ENCODE measurements at regions not wholly inside any gene's neighbourhood (a gene's known extent, or its start where the extent isn't known, plus 50 kb on each side); places are given as distances from the start of the nearest gene placed in this dataset.

GRCh38 chr7:67523713-67524112, 527.1 kb downstream of the TYW1 start:
- Mint-ChIP-seq H3K36me3 (ENCODE audit: insufficient read depth in 2 of 2) (no peaks in the 10 kb centered on the region), H3K4me1 (ENCODE audit: low read depth) (no peaks in the 10 kb centered on the region), H3K4me3 (no peak overlapping the region), H3K27ac (no peak overlapping the region), H3K9me3 (peaks cover 0 to 8% of the 10 kb centered on the region in 2 donors), H3K27me3 (ENCODE audit: low read depth) (no peaks in the 10 kb centered on the region)
- ATAC-seq (replicated peaks in 1 of 2) (no peak), DNase-seq (no peak)

- Mint-ChIP-seq H3K9me3 (peaks cover 0 to 11% of the 10 kb centered on the region in 2 donors), H3K27me3 (ENCODE audit: low read depth) (no peaks in the 10 kb centered on the region), H3K4me1 (ENCODE audit: low read depth) (no peaks in the 10 kb centered on the region), H3K4me3 (no peak overlapping the region), H3K36me3 (ENCODE audit: insufficient read depth in 2 of 2) (no peaks in the 10 kb centered on the region), H3K27ac (no peak overlapping the region)
- ATAC-seq (replicated peaks in 1 of 2) (no peak), DNase-seq (no peak)
These were observed 529.0 kb downstream of the TYW1 start for GRCh38 chr7:67525588-67525987.

DNA sequence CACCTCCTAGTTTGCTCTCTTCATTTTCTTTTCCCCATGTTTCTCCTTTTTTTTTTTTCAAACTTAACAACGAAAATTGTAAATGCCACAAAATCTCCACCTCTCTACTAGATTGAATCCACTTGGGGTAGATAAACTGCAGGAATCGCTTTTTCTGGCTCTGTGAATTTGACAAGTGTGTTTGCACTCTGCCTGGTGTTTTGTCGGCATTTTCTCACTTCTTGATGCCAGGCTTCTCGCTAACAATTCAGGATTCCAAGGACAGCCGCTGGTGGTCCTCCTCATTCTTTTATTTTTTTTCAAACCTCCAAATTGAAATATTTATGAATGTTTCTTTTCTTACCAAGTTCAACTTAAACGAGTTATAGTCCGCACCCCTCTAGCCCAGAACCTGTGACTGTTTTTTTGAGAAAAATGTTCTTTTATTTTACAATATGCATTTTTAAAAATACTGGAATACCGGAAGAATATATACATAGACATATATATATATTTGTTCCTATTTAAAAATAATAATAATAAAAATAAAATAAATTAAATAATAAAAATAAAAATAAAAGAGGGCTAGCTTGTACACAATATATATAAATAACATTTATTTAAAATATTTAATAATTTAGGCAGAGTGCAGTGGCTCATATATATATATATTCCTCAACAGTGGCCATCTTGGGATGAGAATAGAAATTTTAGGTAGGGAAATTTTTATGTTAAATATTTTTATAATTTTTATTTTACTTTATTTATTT, 538.8 kb downstream of the TYW1 start:
- Mint-ChIP-seq H3K36me3 (ENCODE audit: insufficient read depth in 2 of 2) (no peaks in the 10 kb centered on the region), H3K4me3 (no peak overlapping the region), H3K4me1 (ENCODE audit: low read depth) (no peaks in the 10 kb centered on the region), H3K9me3 (peaks cover 3 to 10% of the 10 kb centered on the region in 2 donors), H3K27me3 (ENCODE audit: low read depth) (no peaks in the 10 kb centered on the region), H3K27ac (no peak overlapping the region)
- no peak for DNase-seq
- ATAC-seq (replicated peaks in 1 of 2): no peak

DNA sequence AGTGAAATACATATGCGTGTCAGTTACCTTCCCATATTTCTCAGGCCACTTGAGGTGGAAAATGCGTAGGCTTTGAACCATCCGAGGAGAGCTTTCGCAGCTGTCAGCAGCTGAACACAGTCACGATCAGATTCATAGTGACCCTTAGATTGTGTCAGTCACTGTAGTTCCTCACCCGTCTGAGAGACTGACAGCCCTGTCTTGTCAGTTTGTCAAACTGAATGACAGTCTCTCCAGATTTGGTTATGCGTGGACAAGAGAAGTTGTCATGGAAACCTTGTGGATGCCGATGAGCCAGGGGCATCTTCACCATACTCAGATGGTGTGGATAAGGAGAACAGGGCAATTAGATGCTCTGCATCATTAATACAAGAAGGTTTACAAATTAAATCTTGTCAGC, 546.3 kb downstream of the TYW1 start:
- Mint-ChIP-seq H3K4me1 (ENCODE audit: low read depth) (no peaks in the 10 kb centered on the region), H3K27me3 (ENCODE audit: low read depth) (no peaks in the 10 kb centered on the region), H3K36me3 (ENCODE audit: insufficient read depth in 2 of 2) (no peaks in the 10 kb centered on the region), H3K4me3 (no peak overlapping the region), H3K9me3 (peaks cover 0 to 1% of the 10 kb centered on the region in 2 donors), H3K27ac (no peak overlapping the region)
- no peak for DNase-seq
- no peak for ATAC-seq (replicated peaks in 1 of 2)

DNA sequence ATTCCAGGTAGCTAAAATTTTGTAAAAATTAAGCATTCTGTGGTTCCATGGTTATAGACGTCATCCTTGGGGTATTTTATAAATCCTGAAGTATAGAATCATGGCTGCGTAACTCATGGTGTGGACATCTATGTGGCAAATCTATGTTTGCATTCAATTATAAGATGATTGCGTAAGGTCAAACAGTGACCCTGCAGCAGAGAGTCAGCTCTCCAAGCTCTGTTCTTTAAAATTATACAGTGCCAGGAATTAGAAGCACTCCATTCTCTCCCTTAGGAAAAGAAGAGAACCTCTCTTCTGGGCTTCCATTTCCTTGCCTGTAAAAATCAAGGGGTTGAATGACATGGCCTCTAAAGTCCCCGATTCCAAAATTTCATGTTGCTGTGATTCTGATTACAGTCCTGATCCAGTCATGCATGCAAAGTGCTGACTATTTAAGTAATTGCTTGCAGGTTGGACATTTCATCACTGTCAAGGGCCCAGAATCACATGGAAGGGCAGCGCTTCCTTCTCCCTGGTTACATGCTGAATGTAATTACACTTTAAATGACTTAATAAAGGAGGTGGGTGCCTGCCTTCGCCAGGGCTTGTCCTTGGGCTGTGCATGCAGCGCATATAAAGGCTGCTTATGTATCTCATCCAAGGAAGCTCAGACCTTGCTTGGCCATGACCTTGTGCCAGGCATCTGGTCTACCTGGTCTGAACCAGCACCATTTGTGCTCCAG, 550.7 kb downstream of the TYW1 start:
- ATAC-seq (replicated peaks in 1 of 2) (no peak), DNase-seq (no peak)
- no peaks in the 10 kb centered on the region for H3K27me3 Mint-ChIP-seq (ENCODE audit: low read depth)
- no peaks in the 10 kb centered on the region for H3K4me1 Mint-ChIP-seq (ENCODE audit: low read depth)
- H3K36me3 Mint-ChIP-seq (ENCODE audit: insufficient read depth in 2 of 2): no peaks in the 10 kb centered on the region
- no peak overlapping the region for H3K4me3 Mint-ChIP-seq
- H3K9me3 Mint-ChIP-seq: peaks cover 5 to 6% of the 10 kb centered on the region in 2 donors
- H3K27ac Mint-ChIP-seq: no peak overlapping the region

- Mint-ChIP-seq H3K9me3 (peaks cover 5 to 8% of the 10 kb centered on the region in 2 donors), H3K27ac (no peak overlapping the region), H3K4me1 (ENCODE audit: low read depth) (no peaks in the 10 kb centered on the region), H3K36me3 (ENCODE audit: insufficient read depth in 2 of 2) (no peaks in the 10 kb centered on the region), H3K27me3 (ENCODE audit: low read depth) (no peaks in the 10 kb centered on the region), H3K4me3 (no peak overlapping the region)
- no peak for ATAC-seq (replicated peaks in 1 of 2)
- no peak for DNase-seq
These were observed 552.5 kb downstream of the TYW1 start for GRCh38 chr7:67549126-67549525.

GRCh38 chr7:67550801-67551436, 554.3 kb downstream of the TYW1 start:
- Mint-ChIP-seq H3K27ac (no peak overlapping the region), H3K36me3 (ENCODE audit: insufficient read depth in 2 of 2) (no peaks in the 10 kb centered on the region), H3K4me3 (no peak overlapping the region), H3K9me3 (peaks cover 5 to 8% of the 10 kb centered on the region in 2 donors), H3K27me3 (ENCODE audit: low read depth) (no peaks in the 10 kb centered on the region), H3K4me1 (ENCODE audit: low read depth) (no peaks in the 10 kb centered on the region)
- ATAC-seq (replicated peaks in 1 of 2) (no peak), DNase-seq (no peak)

DNA sequence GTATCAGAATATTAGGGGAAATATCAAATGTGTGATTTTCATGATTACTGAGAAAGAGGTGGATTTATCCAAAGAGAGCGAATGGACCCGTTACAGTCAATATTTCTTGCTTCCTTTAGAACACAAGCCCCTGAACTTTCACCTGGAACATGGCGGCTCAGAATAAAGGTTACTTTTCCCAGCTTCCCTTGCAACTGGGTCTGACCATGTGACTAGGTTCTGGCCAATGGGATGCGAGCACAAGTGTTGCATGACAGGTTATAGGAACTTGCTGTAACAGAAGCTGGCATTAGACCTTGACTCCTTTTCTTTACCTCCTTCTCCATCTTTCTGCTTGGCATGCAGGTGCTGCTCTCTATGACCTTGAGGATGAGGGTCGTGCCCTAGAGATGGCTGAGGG, 556.1 kb downstream of the TYW1 start:
- DNase-seq: no peak
- Mint-ChIP-seq H3K4me1 (ENCODE audit: low read depth) (no peaks in the 10 kb centered on the region), H3K4me3 (no peak overlapping the region), H3K27ac (no peak overlapping the region), H3K9me3 (peaks cover 6 to 8% of the 10 kb centered on the region in 2 donors), H3K27me3 (ENCODE audit: low read depth) (no peaks in the 10 kb centered on the region), H3K36me3 (ENCODE audit: insufficient read depth in 2 of 2) (no peaks in the 10 kb centered on the region)
- ATAC-seq (replicated peaks in 1 of 2): no peak

DNA sequence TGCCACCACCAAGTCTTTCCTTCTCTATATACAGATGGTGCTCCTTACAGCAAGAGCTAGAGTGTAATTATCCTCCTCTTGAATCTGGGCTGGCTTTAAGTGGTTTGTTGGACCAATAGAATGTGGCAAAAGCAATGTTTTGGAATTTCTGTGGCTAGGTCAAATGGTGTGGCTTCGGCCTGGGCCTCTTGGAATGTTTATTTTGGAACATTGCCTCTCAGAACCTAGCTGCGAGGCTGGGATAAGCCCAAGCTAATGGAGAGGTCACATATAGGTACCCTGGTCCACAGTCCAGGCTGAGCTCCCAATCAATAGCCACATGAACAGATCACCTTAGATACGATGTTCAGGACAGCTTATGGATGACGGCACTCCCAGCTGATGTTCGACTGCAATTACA, 556.7 kb downstream of the TYW1 start:
- H3K4me3 Mint-ChIP-seq: no peak overlapping the region
- no peak for ATAC-seq (replicated peaks in 1 of 2)
- no peaks in the 10 kb centered on the region for H3K36me3 Mint-ChIP-seq (ENCODE audit: insufficient read depth in 2 of 2)
- H3K4me1 Mint-ChIP-seq (ENCODE audit: low read depth): no peaks in the 10 kb centered on the region
- peaks cover 5 to 7% of the 10 kb centered on the region in 2 donors for H3K9me3 Mint-ChIP-seq
- DNase-seq: no peak
- H3K27ac Mint-ChIP-seq: no peak overlapping the region
- H3K27me3 Mint-ChIP-seq (ENCODE audit: low read depth): no peaks in the 10 kb centered on the region

DNA sequence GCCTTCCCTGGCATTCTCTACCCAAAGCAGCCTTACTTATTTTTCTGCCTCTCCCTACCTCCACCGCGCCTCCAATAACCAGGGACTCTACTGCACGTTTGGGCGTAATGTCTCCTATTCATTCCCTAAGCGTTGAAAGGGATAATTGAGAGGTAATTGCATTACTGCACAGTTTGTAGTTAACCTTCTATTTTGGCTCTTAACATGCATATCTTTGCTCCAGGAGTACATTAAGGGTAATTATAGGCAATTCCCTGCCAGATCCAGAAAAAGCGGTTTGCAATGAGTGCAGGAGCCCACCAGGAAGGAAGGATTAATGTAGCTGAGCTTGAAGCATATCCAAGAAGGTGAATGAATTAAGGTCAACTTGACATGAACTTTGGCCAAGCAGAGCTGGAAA, 558.4 kb downstream of the TYW1 start:
- Mint-ChIP-seq H3K27ac (no peak overlapping the region), H3K4me1 (ENCODE audit: low read depth) (no peaks in the 10 kb centered on the region), H3K36me3 (ENCODE audit: insufficient read depth in 2 of 2) (no peaks in the 10 kb centered on the region), H3K9me3 (peaks cover 4 to 6% of the 10 kb centered on the region in 2 donors), H3K27me3 (ENCODE audit: low read depth) (no peaks in the 10 kb centered on the region), H3K4me3 (no peak overlapping the region)
- ATAC-seq (replicated peaks in 1 of 2) (no peak), DNase-seq (no peak)

DNA sequence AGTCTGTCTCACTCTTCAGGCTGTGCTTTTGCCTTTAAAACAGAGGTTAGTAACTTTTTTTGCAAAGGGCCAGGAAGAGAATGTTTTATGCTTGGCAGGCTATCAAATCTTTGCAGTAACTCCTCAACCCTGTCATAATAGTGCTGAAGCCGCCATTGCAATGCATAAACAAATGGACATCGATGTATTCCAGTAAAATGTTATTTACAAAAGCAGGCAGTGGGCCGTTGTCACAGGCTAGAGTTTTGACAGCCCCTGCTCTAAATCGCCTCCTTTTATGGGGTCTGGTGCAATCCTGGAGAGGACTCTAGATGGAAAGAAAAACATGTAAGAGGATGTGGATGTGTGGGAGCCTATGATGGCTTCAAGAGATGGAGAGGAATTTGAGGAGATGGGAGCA, 568.3 kb downstream of the TYW1 start:
- Mint-ChIP-seq H3K36me3 (ENCODE audit: insufficient read depth in 2 of 2) (no peaks in the 10 kb centered on the region), H3K9me3 (peaks cover 4 to 7% of the 10 kb centered on the region in 2 donors), H3K4me1 (ENCODE audit: low read depth) (no peaks in the 10 kb centered on the region), H3K4me3 (no peak overlapping the region), H3K27me3 (ENCODE audit: low read depth) (no peaks in the 10 kb centered on the region), H3K27ac (no peak overlapping the region)
- ATAC-seq (replicated peaks in 1 of 2) (no peak), DNase-seq (no peak)

- Mint-ChIP-seq H3K27ac (no peak overlapping the region), H3K9me3 (peaks cover 4 to 7% of the 10 kb centered on the region in 2 donors), H3K4me1 (ENCODE audit: low read depth) (no peaks in the 10 kb centered on the region), H3K4me3 (no peak overlapping the region), H3K27me3 (ENCODE audit: low read depth) (no peaks in the 10 kb centered on the region), H3K36me3 (ENCODE audit: insufficient read depth in 2 of 2) (no peaks in the 10 kb centered on the region)
- DNase-seq (no peak), ATAC-seq (replicated peaks in 1 of 2) (no peak)
These were observed 569.5 kb downstream of the TYW1 start for GRCh38 chr7:67566101-67566500.

DNA sequence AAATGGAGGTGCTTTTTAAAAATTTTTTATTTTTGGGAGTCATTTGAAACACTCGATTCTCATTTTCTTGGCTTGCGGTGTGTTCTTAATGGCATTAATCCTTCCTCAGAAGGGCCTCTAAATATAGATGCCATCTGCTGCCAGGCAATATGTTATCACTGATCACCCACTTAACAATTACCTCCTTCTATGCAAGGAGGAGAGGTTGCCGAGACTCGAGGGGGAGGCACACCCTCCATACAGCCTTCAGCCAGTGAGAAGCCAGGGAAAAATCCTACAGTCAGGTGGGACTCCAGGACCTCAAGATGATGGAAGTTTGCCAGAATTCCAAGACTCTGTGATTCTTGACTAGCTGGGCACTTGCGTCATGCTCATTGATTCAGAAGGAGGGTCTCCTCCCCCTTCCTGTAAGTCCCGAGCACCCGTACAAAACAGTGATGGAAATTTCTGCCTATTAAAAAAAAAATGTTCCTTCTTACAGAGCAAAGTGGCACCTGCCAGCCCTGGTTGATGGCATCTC, 574.5 kb downstream of the TYW1 start:
- no peak for DNase-seq
- Mint-ChIP-seq H3K4me3 (no peak overlapping the region), H3K27me3 (ENCODE audit: low read depth) (no peaks in the 10 kb centered on the region), H3K27ac (no peak overlapping the region), H3K4me1 (ENCODE audit: low read depth) (no peaks in the 10 kb centered on the region), H3K9me3 (peaks cover 4 to 5% of the 10 kb centered on the region in 2 donors), H3K36me3 (ENCODE audit: insufficient read depth in 2 of 2) (no peaks in the 10 kb centered on the region)
- ATAC-seq (replicated peaks in 1 of 2): no peak

All from activated T-cell treated with anti-CD3 and anti-CD28 coated beads, Interleukin-2, amount 50 U/mL, for 72 hours (primary cell).